H1 (cell line): ENCODE measurements at regions not wholly inside any gene's neighbourhood (a gene's known extent, or its start where the extent isn't known, plus 50 kb on each side); places are given as distances from the start of the nearest gene placed in this dataset.

ENCODE experiments used
- BACH1 ChIP-seq: IDR thresholded peaks from 2 replicates; pipeline ENCODE4 v1.6.1; 2012; ENCODE audit warnings: low read length, improper control_type of control experiment
- CEBPB ChIP-seq: IDR thresholded peaks from 2 replicates; pipeline ENCODE4 v1.6.1; 2012; ENCODE audit warnings: low read depth, low read length
- EP300 ChIP-seq, 2 experiments: IDR thresholded peaks; 1 replicate in 1 of 2; 2 replicates in 1 of 2; pipeline ENCODE4 v1.6.1; 2011 to 2012; ENCODE audit warnings: low read depth in 2 of 2, low read length in 2 of 2, mild to moderate bottlenecking in 2 of 2, borderline replicate concordance in 1 of 2, inconsistent platforms in 1 of 2, moderate library complexity in 1 of 2

DNA sequence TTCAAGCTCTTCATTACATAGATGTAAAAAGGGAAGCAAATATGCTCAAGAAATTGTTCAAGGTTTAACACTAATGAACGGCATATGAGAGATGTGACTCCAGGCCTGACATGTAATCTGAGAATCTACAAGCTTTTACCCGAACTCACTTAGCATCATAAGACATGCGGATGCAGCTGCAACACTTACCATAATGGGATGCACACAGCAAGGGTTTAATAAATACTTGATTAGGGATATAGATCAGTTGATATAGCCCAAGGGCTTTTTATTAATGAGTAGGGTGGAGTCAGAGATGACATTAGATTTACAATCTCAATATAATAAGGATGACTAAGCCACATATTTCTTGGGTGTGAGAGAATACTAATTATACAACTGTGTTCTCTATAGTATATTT is 2215.5 kb downstream of the MAT2B start (continued):
- no peak for TF ChIP-seq EP300 (IDR thresholded peaks at IDR 0.05; ENCODE audit: borderline replicate concordance in 1 of 2, low read depth in 2 of 2, low read length in 2 of 2)
- TF ChIP-seq BACH1 = no peak
- no peak for TF ChIP-seq CEBPB
- TF ChIP-seq, all 59 proteins: peak for 0
